SK-N-SH (cell line): ENCODE measurements at regions not wholly inside any gene's neighbourhood (a gene's known extent, or its start where the extent isn't known, plus 50 kb on each side); places are given as distances from the start of the nearest gene placed in this dataset.

Experiments
- EZH2phosphoT487 ChIP-seq: fragments of 200-600 bp; sonication (generic); IDR thresholded peaks from 2 replicates; pipeline ENCODE4 v1.6.1; 2017; ENCODE audit warnings: low read depth, mixed run types, mild to moderate bottlenecking, antibody characterized with exemption, moderate library complexity, borderline replicate concordance
- TF ChIP-seq, protein P1 (sequence below): IDR thresholded peaks from 2 replicates; pipeline ENCODE4 v1.6.1; 2012; ENCODE audit warnings: mild to moderate bottlenecking, low read depth, low read length, moderate library complexity

- TF ChIP-seq, protein P1, sequence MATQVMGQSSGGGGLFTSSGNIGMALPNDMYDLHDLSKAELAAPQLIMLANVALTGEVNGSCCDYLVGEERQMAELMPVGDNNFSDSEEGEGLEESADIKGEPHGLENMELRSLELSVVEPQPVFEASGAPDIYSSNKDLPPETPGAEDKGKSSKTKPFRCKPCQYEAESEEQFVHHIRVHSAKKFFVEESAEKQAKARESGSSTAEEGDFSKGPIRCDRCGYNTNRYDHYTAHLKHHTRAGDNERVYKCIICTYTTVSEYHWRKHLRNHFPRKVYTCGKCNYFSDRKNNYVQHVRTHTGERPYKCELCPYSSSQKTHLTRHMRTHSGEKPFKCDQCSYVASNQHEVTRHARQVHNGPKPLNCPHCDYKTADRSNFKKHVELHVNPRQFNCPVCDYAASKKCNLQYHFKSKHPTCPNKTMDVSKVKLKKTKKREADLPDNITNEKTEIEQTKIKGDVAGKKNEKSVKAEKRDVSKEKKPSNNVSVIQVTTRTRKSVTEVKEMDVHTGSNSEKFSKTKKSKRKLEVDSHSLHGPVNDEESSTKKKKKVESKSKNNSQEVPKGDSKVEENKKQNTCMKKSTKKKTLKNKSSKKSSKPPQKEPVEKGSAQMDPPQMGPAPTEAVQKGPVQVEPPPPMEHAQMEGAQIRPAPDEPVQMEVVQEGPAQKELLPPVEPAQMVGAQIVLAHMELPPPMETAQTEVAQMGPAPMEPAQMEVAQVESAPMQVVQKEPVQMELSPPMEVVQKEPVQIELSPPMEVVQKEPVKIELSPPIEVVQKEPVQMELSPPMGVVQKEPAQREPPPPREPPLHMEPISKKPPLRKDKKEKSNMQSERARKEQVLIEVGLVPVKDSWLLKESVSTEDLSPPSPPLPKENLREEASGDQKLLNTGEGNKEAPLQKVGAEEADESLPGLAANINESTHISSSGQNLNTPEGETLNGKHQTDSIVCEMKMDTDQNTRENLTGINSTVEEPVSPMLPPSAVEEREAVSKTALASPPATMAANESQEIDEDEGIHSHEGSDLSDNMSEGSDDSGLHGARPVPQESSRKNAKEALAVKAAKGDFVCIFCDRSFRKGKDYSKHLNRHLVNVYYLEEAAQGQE: no peak
- TF ChIP-seq EZH2phosphoT487: no peak
Observed at GRCh38 chr2:12831016-12831415, 114.3 kb downstream of the TRIB2 start.
